Esophagus muscularis mucosa (tissue), 4 donors: ENCODE measurements at regions not wholly inside any gene's neighbourhood (a gene's known extent, or its start where the extent isn't known, plus 50 kb on each side); places are given as distances from the start of the nearest gene placed in this dataset.

Experiments used
- DNase-seq: peaks from one replicate; pipeline ENCODE4 v3.0.0-alpha.2; 2017; ENCODE audit errors: extremely low spot score
- H3K27ac ChIP-seq, 4 donors: fragments of 200-600 bp; sonication (generic); replicated peaks in 1 of 4; 1 replicate in 3 of 4; 2 replicates in 1 of 4; pipeline ENCODE4 v1.5.1; 2016 to 2019; ENCODE audit warnings: mild to moderate bottlenecking in 1 of 4
- H3K27me3 ChIP-seq, 4 donors: fragments of 200-600 bp; sonication (generic); one replicate each; pipeline versions ENCODE4 v1.5.1 to v1.6.0; 2016 to 2019
- H3K36me3 ChIP-seq, 4 donors: fragments of 200-600 bp; sonication (generic); one replicate each; pipeline ENCODE4 v1.5.1; 2016 to 2019
- H3K4me1 ChIP-seq, 4 donors: fragments of 200-600 bp; sonication (generic); one replicate each; pipeline ENCODE4 v1.5.1; 2016 to 2019
- H3K4me3 ChIP-seq, 4 donors: fragments of 200-600 bp; sonication (generic); 1 replicate in 2 of 4; 2 replicates in 2 of 4; pipeline ENCODE4 v1.5.1; 2016 to 2019; ENCODE audit warnings: mild to moderate bottlenecking in 4 of 4, moderate library complexity in 1 of 4
- H3K9me3 ChIP-seq, 4 donors: fragments of 200-600 bp; sonication (generic); 1 replicate in 3 of 4; 2 replicates in 1 of 4; pipeline ENCODE4 v1.5.1; 2016 to 2019
- EP300 ChIP-seq: sonication (generic); formaldehyde crosslinking; IDR thresholded peaks from one replicate; pipeline ENCODE4 v1.6.1; 2017; ENCODE audit warnings: antibody characterized with exemption
- POLR2A ChIP-seq: fragments of 450-650 bp; IDR thresholded peaks from one replicate; pipeline ENCODE4 v1.6.1; 2017; ENCODE audit warnings: antibody characterized with exemption, moderate library complexity, mild to moderate bottlenecking, low read depth
- POLR2AphosphoS5 ChIP-seq, 2 donors: sonication (generic); formaldehyde crosslinking; IDR thresholded peaks; one replicate each; pipeline ENCODE4 v1.6.1; 2017; ENCODE audit warnings: antibody characterized with exemption in 2 of 2
- WGBS: methylation state at CpG from one replicate; pipeline ENCODE4 v1.1.5; 2018; 5-methylcytosine and 5-hydroxymethylcytosine counted together
- intact Hi-C: fragments of 100-400 bp; cut with DNase I; formaldehyde crosslinking; loops from one replicate; pipeline ENCODE4 v1.15.1; 2023
- TF ChIP-seq, protein P1 (sequence below), 3 experiments: fragments of 200-600 bp in 2 of 3; fragments of 450-650 bp in 1 of 3; sonication (generic) in 2 of 3; IDR thresholded peaks; one replicate each; pipeline ENCODE4 v1.5.1; 2017 to 2019; ENCODE audit warnings: antibody characterized with exemption in 3 of 3, mild to moderate bottlenecking in 2 of 3, moderate library complexity in 1 of 3

DNA sequence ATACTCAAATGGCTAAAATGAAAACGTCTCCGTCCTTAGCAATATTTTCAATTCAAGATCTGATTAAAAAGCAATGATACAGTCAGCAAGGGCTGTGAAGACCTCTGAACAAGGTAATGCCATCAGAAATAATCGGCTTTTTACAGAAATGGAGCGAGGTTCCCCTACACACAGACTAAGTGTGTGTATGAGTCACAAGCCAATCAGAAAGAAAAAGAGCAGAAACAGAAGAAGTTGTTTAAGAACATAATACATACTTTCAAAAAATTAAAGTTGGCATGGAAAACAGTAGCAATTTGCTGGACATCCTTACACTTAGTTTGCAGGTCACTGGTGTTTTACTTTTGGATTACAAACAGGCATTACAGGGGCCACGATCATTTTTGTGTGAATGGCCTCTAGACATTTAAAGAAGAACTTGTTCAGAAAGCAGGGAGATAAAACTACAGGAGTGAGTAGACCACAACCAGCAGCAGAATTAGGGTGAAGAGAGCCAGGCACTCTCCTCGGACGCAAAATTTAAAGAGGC lies 350.0 kb upstream of the RUNX1 start:
- Histone ChIP-seq H3K27ac (no peak overlapping the region), H3K9me3 (no peaks in the 10 kb centered on the region), H3K27me3 (peaks cover 0 to 13% (median 0%) of the 10 kb centered on the region in 4 donors), H3K36me3 (no peaks in the 10 kb centered on the region), H3K4me3 (no peak overlapping the region), H3K4me1 (no peaks in the 10 kb centered on the region)
- TF ChIP-seq EP300: no peak
- no peak for TF ChIP-seq POLR2A
- TF ChIP-seq, protein P1, sequence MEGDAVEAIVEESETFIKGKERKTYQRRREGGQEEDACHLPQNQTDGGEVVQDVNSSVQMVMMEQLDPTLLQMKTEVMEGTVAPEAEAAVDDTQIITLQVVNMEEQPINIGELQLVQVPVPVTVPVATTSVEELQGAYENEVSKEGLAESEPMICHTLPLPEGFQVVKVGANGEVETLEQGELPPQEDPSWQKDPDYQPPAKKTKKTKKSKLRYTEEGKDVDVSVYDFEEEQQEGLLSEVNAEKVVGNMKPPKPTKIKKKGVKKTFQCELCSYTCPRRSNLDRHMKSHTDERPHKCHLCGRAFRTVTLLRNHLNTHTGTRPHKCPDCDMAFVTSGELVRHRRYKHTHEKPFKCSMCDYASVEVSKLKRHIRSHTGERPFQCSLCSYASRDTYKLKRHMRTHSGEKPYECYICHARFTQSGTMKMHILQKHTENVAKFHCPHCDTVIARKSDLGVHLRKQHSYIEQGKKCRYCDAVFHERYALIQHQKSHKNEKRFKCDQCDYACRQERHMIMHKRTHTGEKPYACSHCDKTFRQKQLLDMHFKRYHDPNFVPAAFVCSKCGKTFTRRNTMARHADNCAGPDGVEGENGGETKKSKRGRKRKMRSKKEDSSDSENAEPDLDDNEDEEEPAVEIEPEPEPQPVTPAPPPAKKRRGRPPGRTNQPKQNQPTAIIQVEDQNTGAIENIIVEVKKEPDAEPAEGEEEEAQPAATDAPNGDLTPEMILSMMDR (IDR thresholded peaks at IDR 0.05): no peak
- no peak for TF ChIP-seq POLR2AphosphoS5 (IDR thresholded peaks at IDR 0.05)
- WGBS: 75% methylated on average over 7 of the region's 7 CpGs
- intact Hi-C loops: no loop called here
- no peak for DNase-seq

DNA sequence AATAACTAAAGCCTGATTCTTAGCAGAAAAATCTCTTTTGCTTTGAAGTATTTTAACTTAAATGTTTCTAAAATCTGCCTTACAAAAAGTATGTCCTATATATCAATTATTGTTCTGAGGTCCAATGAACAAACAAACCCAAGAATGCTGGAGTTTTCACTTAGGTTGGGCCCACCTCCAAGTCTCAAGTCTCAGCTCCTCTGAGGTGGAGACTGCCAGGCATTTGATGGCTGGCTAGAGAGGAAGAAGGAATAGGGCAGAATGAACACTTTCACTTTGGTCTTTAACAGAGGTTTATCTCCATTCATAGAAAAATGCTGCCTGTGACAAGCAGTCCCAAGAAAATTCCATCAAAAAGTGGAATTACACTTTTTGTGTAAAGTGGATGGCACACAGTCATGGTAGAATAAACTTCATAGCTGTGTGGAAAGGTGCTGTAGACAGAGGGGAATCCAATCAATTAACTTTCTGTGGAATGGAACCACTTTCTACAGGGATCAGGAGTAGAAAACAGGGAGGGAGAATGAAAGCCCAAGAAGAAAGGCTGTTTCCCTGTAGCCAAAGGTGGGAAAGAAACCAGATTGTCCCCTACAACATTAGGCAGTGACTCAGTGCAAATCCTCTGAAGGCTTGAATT lies 349.4 kb upstream of the RUNX1 start:
- H3K27me3 ChIP-seq: peaks cover 0 to 13% (median 0%) of the 10 kb centered on the region in 4 donors
- no peak overlapping the region for H3K4me3 ChIP-seq
- no peaks in the 10 kb centered on the region for H3K4me1 ChIP-seq
- H3K36me3 ChIP-seq: no peaks in the 10 kb centered on the region
- TF ChIP-seq EP300 (no peak), POLR2AphosphoS5 (IDR thresholded peaks at IDR 0.05) (no peak), POLR2A (no peak)
- TF ChIP-seq, protein P1 (IDR thresholded peaks at IDR 0.05): no peak
- no peak for DNase-seq
- no peak overlapping the region for H3K27ac ChIP-seq
- intact Hi-C loops: no loop called here
- H3K9me3 ChIP-seq: no peaks in the 10 kb centered on the region

DNA sequence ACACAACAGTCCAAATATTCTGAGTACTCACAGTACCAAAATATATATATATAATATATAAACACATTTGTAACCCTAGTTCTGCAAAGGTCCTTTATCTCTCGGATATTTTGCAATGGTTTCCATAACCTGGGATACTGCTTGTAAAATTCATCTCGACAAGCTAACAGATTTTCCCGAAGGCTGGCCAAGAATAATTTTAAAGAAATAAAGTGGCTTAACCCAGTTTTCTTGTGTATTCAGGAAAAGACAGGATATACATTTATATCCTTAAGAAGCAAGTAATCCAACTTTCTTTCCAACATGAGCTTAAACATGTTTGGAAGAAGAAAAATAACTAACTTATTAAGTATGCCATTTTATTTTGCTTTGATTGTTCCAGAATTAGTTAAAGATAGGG lies 348.7 kb upstream of the RUNX1 start:
- H3K4me3 ChIP-seq: no peak overlapping the region

DNA sequence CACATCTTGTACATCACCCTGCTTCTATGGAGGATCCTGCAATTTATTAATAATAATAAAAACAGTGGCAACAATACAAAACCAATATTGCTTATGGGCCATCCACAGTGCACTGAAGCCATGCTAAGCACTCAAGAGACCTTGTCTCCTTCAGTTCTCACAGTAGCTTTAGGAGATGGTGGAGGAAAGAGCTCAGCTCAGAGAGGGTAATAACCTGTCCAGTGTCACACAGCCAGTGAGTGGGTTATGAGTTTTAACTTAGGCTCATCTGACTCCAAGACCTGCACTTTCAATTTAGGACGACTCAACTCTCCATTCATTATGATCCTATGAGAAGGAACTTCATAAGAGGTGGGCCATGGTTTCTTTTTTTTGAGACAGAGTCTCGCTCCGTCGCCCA lies 347.6 kb upstream of the RUNX1 start:
- Histone ChIP-seq H3K9me3 (no peaks in the 10 kb centered on the region), H3K4me1 (no peaks in the 10 kb centered on the region), H3K4me3 (no peak overlapping the region), H3K27ac (no peak overlapping the region), H3K36me3 (no peaks in the 10 kb centered on the region), H3K27me3 (peaks cover 0 to 13% (median 0%) of the 10 kb centered on the region in 4 donors)
- intact Hi-C loops: no loop called here
- no peak for DNase-seq
- no peak for TF ChIP-seq EP300
- TF ChIP-seq, protein P1 (IDR thresholded peaks at IDR 0.05): no peak
- TF ChIP-seq POLR2A: no peak
- TF ChIP-seq POLR2AphosphoS5 (IDR thresholded peaks at IDR 0.05): no peak
- WGBS: 100% methylated on average over 3 of the region's 4 CpGs

More for the DNA sequence above, 348.7 kb upstream of the RUNX1 start:
- H3K27ac ChIP-seq: no peak overlapping the region
- no peaks in the 10 kb centered on the region for H3K4me1 ChIP-seq
- no peaks in the 10 kb centered on the region for H3K9me3 ChIP-seq
- intact Hi-C loops: no loop called here
- TF ChIP-seq, protein P1 (IDR thresholded peaks at IDR 0.05): no peak
- TF ChIP-seq POLR2A (no peak), EP300 (no peak), POLR2AphosphoS5 (IDR thresholded peaks at IDR 0.05) (no peak)
- peaks cover 0 to 13% (median 0%) of the 10 kb centered on the region in 4 donors for H3K27me3 ChIP-seq
- WGBS: 66% methylated on average over 3 of the region's 3 CpGs
- no peaks in the 10 kb centered on the region for H3K36me3 ChIP-seq
- DNase-seq: no peak

DNA sequence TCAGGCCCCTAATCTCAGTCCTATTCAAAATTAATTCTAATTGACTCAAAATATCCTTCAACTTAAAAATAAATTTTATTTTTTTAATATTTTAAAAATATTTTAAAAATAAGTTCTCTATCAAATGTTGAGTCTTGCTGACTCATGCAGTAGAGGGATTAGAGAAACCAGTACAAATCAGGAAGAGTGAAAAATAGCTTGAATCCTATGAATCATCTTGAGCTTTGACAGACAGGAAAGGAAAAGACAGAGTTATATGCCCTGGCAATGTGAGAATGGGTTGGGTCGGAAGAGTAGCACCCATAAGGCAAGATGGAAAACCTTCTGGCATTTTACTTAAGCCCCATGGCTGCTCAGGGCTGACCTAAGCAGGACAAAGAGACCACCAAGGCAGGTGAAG lies 346.6 kb upstream of the RUNX1 start:
- Histone ChIP-seq H3K4me3 (no peak overlapping the region), H3K9me3 (no peaks in the 10 kb centered on the region), H3K4me1 (no peaks in the 10 kb centered on the region), H3K36me3 (no peaks in the 10 kb centered on the region), H3K27ac (no peak overlapping the region), H3K27me3 (peaks cover 0 to 13% (median 0%) of the 10 kb centered on the region in 4 donors)
- TF ChIP-seq EP300 (no peak), POLR2A (no peak), POLR2AphosphoS5 (IDR thresholded peaks at IDR 0.05) (no peak)
- TF ChIP-seq, protein P1 (IDR thresholded peaks at IDR 0.05): no peak
- no peak for DNase-seq
- intact Hi-C loops: no loop called here
- WGBS: 67% methylated on average over 1 of the region's 1 CpG
